ENCODE measurements at regions not wholly inside any gene's neighbourhood (a gene's known extent, or its start where the extent isn't known, plus 50 kb on each side); places are given as distances from the start of the nearest gene placed in this dataset.

DNA sequence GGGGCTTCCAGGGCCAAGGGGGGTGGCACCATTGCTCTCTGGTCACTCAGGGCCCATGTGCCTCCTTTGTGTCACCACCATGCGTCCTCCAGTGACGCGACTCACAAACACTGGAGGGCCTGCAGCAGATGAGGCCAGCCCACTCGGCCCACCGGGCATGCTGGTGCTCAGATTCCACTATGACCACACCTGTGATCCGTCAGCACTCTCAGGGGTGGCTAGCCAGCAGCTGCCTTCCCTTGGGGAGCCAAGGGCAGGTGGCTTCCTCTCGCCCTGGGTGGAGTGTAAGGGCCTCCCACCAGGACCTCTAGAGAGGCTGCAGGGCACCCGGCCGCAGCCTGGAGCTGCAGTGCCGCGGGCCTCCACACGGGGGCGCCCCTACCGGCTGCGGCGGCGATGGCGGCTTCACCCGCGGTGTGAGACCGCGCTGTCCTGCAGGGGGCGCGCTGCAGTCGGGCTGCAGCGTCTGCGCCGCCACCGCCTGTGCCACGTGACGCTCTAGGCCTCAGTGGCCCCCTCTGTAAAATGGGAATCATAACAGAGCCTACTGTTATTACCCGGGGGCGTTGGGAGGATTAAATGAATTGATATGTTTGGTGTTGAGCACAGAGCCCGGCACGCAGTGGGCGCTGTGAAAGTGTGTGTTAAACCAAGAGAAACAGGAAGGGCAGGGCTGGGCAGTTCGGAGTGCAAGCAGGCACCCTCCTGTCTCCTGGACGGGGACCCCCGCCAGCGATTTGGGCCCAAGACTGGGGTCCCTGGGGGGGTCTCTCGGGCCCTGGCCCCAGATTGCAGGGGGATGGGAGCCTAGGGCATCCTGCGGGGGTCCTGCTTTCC is 192.4 kb upstream of the GSE1 start:
- DNase-seq (ENCODE audit: low read depth in 1 of 2, low spot score in 1 of 2): peak; percentile 68 to 70

- no peak for DNase-seq (ENCODE audit: low read depth in 1 of 2, low spot score in 1 of 2)
These were observed 191.6 kb upstream of the GSE1 start for GRCh38 chr16:85421338-85422195.

DNA sequence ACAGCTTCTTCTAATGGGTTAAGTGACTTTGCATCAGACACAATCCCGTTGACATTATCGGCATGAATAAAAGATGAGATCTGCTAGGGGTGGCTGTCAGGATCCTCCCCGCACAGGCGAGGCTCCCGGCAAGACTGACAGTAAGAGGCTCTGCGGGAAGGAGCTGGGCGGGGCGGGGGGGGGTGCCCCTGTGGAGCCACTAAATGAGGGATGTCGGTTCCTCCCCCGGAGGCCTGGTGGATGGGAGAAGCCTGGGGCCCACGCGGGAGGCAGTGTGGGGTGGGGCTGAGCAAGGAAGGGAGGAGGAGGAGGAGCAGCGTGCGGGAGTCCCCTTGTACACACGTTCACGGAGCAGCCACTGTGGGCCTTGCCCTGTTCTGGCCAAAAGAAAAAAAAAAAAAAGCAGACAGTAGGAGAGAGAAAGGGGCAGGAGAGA is 190.9 kb upstream of the GSE1 start:
- DNase-seq (ENCODE audit: low read depth in 1 of 2, low spot score in 1 of 2): no peak

- DNase-seq (ENCODE audit: low read depth in 1 of 2, low spot score in 1 of 2): no peak
These were observed 190.2 kb upstream of the GSE1 start for GRCh38 chr16:85422632-85423550.

DNA sequence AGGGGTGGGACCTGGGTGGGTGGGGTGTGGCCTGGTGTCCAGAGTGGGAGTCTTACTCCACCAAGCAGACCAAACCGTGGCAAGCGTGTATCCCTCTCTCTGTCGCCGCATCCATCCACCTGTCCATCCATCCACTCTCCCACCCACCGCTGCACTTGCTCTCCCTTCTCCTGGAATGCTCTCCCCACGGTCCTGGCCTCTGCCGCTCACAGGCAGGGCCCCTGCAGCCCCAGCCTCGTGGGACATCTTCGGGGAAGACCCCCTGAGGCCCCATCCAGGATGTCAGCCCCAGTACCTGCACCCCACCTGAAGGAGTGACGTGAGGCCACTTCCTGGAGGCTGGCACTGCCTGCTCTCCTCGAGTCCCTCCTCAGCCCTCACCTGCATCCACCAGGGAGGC is 189.5 kb upstream of the GSE1 start:
- DNase-seq (ENCODE audit: low read depth in 1 of 2, low spot score in 1 of 2): no peak

GRCh38 chr16:85424260-85425073 is 188.7 kb upstream of the GSE1 start:
- no peak for DNase-seq (ENCODE audit: low read depth in 1 of 2, low spot score in 1 of 2)

DNA sequence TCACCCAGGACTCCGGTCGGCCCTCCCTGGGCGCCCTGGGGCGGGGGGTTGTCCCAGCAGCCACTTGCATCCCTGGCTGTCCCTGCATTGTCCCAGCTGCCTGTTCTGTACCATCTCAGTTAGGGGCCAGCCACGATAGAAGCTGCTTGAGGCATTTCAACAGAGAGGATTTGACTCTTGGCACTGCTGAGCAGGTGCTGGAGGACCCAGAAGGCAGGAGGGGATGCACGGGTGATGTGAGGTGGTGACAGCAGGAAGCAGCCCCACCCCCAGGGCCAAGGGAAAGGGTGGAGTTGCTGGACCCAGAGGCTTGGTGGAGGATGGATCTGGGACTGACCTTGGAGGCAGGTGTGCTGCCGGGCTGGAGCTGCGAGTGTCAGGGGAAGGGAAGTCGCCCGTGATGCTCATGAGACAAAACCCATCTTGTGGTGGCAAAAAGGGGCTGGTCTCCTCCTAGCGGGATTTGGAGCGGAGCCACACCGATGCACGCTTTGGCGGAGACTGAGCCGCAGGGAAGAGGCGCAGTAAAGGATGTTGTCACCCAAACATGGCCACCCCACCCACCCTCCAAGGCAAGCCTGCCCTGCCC is 188.0 kb upstream of the GSE1 start:
- DNase-seq (ENCODE audit: low read depth in 1 of 2, low spot score in 1 of 2): no peak

GRCh38 chr16:85426806-85427205 is 186.3 kb upstream of the GSE1 start:
- DNase-seq (ENCODE audit: low read depth in 1 of 2, low spot score in 1 of 2): no peak

DNA sequence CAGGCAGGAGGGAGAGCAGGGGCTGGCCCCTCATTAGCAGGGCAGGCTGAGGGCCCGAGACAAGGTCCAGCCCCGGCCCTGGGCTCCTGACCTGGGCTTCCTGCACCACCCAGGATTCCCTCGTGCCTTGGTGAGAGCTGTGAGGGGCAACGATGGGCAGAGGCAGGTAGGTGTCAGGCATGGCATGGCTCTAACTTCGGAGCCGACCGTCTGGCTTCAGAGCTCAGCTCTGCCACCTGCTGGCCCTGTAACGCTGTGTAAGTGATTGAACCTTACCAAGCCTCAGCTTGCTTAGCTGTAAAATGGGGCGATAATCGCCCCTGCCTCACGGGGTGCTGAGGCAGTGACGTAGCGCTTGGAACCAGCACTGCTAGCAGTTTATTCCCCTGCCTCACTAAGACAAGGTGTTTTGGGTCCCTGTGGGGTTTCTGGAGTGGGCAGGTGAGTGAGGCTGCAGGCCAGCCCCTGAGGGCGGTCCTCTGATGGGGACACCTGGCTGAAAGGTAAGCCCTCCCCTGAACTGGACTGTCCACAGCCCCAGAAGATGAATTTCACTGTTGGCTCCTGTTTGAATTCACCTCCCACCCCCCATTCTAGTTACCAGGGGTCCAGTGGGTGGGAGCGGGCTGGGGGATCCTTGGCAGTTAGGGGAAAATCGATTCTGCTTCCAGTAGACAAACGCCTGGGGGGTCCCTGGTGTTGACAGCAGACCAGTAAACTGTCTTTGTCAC is 184.8 kb upstream of the GSE1 start:
- DNase-seq (ENCODE audit: low read depth in 1 of 2, low spot score in 1 of 2): peak; percentile 15 to 26

- DNase-seq (ENCODE audit: low read depth in 1 of 2, low spot score in 1 of 2): no peak
These were observed 184.0 kb upstream of the GSE1 start for GRCh38 chr16:85428899-85429775.

GRCh38 chr16:85429776-85430522 is 183.2 kb upstream of the GSE1 start:
- DNase-seq (ENCODE audit: low read depth in 1 of 2, low spot score in 1 of 2): no peak

GRCh38 chr16:85430523-85431421 is 182.3 kb upstream of the GSE1 start:
- DNase-seq (ENCODE audit: low read depth in 1 of 2, low spot score in 1 of 2): no peak

GRCh38 chr16:85431431-85432124 is 181.5 kb upstream of the GSE1 start:
- DNase-seq (ENCODE audit: low read depth in 1 of 2, low spot score in 1 of 2): no peak

DNA sequence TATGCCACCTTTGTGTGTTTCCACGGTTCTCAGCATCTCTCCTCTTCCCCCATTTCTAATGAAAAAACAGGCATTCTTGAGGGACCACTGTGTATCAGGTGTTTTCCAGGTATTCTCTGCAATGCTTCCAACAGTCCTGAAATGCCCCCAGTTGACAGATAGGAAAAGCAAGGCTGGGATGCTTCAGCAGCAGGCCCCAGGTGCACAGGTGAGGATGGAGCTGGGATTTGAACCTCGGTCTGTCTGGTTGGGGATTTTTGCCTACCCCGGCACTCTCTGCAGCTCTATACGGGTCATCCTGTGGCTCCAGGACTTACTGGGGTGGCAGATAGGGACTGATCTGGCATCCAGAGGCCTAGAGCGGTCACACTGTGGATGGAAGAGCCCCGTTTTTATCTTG is 180.5 kb upstream of the GSE1 start:
- DNase-seq (ENCODE audit: low read depth in 1 of 2, low spot score in 1 of 2): no peak

GRCh38 chr16:85433477-85433876 is 179.6 kb upstream of the GSE1 start:
- DNase-seq (ENCODE audit: low read depth in 1 of 2, low spot score in 1 of 2): no peak

DNA sequence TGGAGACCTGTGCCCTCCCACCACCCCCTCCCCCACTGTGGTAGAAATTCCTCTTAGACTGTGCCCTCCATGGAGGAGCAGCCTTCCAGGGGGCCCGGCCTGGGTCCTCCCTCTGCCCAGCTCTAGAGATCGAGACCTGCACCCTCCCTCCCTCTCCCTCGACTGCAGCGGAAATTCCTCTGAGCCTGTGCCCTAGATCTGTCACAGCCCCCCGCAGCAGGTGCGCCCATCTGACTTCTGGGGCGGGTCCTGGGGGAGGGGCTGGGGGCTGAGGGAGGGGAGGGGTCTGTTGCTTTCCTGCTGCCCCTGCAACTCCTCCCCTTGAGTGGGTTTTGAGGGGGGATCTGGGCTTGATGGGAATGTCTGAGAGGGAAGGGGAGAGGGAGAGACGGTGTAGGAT is 177.8 kb upstream of the GSE1 start:
- DNase-seq (ENCODE audit: low read depth in 1 of 2, low spot score in 1 of 2): no peak

All from activated T-helper 1 cell treated with anti-CD3 and anti-CD28 coated beads, Interleukin-2, amount 50 U/mL, for 16 hours (primary cell).